Type B pancreatic cell (in vitro differentiated cells): ENCODE measurements at regions not wholly inside any gene's neighbourhood (a gene's known extent, or its start where the extent isn't known, plus 50 kb on each side); places are given as distances from the start of the nearest gene placed in this dataset.

Experiments
- DNase-seq: peaks from one replicate; pipeline ENCODE4 v3.0.0; 2021; ENCODE audit warnings: mixed read lengths; ENCODE audit not compliant: unreplicated experiment; ENCODE audit errors: extremely low spot score
- H3K27ac Mint-ChIP-seq: 2 replicates; pipeline ENCODE4 v1.8.0; 2021; ENCODE audit warnings: mild to moderate bottlenecking, mixed read lengths
- H3K27me3 Mint-ChIP-seq: 2 replicates; pipeline ENCODE4 v1.8.0; 2021; ENCODE audit warnings: mixed read lengths
- H3K36me3 Mint-ChIP-seq: 2 replicates; pipeline ENCODE4 v1.8.0; 2021; ENCODE audit warnings: mixed read lengths
- H3K4me1 Mint-ChIP-seq: one replicate; pipeline ENCODE4 v1.8.0; 2021; ENCODE audit warnings: mixed read lengths; ENCODE audit not compliant: unreplicated experiment
- H3K4me3 Mint-ChIP-seq: 2 replicates; pipeline ENCODE4 v1.8.0; 2021; ENCODE audit warnings: mild to moderate bottlenecking, mixed read lengths
- H3K9me3 Mint-ChIP-seq: 2 replicates; pipeline ENCODE4 v1.8.0; 2021; ENCODE audit warnings: mixed read lengths
- CTCF ChIP-seq: fragments of 200-600 bp; sonication (generic); conservative IDR thresholded peaks from 2 replicates; pipeline ENCODE4 v1.5.0; 2021; ENCODE audit warnings: antibody characterized with exemption, mild to moderate bottlenecking

GRCh38 chr10:76697923-76698322 lies 939.7 kb downstream of the KCNMA1 start:
- H3K4me3 Mint-ChIP-seq: no peak overlapping the region

GRCh38 chr10:76695069-76695468 lies 942.5 kb downstream of the KCNMA1 start:
- no peak overlapping the region for H3K27ac Mint-ChIP-seq
- H3K4me1 Mint-ChIP-seq: no peaks in the 10 kb centered on the region
- no peak for TF ChIP-seq CTCF
- DNase-seq: no peak
- H3K27me3 Mint-ChIP-seq: peaks cover 7% of the 10 kb centered on the region
- no peak overlapping the region for H3K4me3 Mint-ChIP-seq
- no peaks in the 10 kb centered on the region for H3K36me3 Mint-ChIP-seq
- peaks cover 10% of the 10 kb centered on the region for H3K9me3 Mint-ChIP-seq

More at GRCh38 chr10:76697923-76698322, 939.7 kb downstream of the KCNMA1 start:
- Mint-ChIP-seq H3K9me3 (peaks cover 12% of the 10 kb centered on the region), H3K27me3 (peaks cover 7% of the 10 kb centered on the region), H3K27ac (no peak overlapping the region), H3K36me3 (no peaks in the 10 kb centered on the region), H3K4me1 (no peaks in the 10 kb centered on the region)
- no peak for TF ChIP-seq CTCF
- no peak for DNase-seq

- Mint-ChIP-seq H3K9me3 (peaks cover 8% of the 10 kb centered on the region), H3K27ac (no peak overlapping the region), H3K27me3 (peaks cover 12% of the 10 kb centered on the region), H3K4me1 (no peaks in the 10 kb centered on the region), H3K4me3 (no peak overlapping the region), H3K36me3 (no peaks in the 10 kb centered on the region)
- no peak for DNase-seq
- TF ChIP-seq CTCF: no peak
Observed at GRCh38 chr10:76686201-76686600, 951.4 kb downstream of the KCNMA1 start.

GRCh38 chr10:76684968-76685367 lies 952.6 kb downstream of the KCNMA1 start:
- Mint-ChIP-seq H3K27me3 (peaks cover 17% of the 10 kb centered on the region), H3K4me3 (no peak overlapping the region), H3K27ac (no peak overlapping the region), H3K4me1 (no peaks in the 10 kb centered on the region), H3K36me3 (no peaks in the 10 kb centered on the region), H3K9me3 (peaks cover 5% of the 10 kb centered on the region)
- DNase-seq: no peak
- no peak for TF ChIP-seq CTCF

GRCh38 chr10:76681153-76681552 lies 956.5 kb downstream of the KCNMA1 start:
- no peaks in the 10 kb centered on the region for H3K4me1 Mint-ChIP-seq
- no peak overlapping the region for H3K4me3 Mint-ChIP-seq
- peaks cover 29% of the 10 kb centered on the region for H3K27me3 Mint-ChIP-seq
- DNase-seq: no peak
- H3K9me3 Mint-ChIP-seq: no peaks in the 10 kb centered on the region
- H3K27ac Mint-ChIP-seq: no peak overlapping the region
- TF ChIP-seq CTCF: no peak
- H3K36me3 Mint-ChIP-seq: no peaks in the 10 kb centered on the region

GRCh38 chr10:76679030-76679429 lies 958.6 kb downstream of the KCNMA1 start:
- no peak for TF ChIP-seq CTCF
- DNase-seq: no peak
- H3K27me3 Mint-ChIP-seq: peaks cover 37% of the 10 kb centered on the region
- H3K4me3 Mint-ChIP-seq: no peak overlapping the region
- H3K4me1 Mint-ChIP-seq: no peaks in the 10 kb centered on the region
- H3K9me3 Mint-ChIP-seq: no peaks in the 10 kb centered on the region
- H3K36me3 Mint-ChIP-seq: no peaks in the 10 kb centered on the region
- no peak overlapping the region for H3K27ac Mint-ChIP-seq
